Spinal cord (tissue), 9 donors: ENCODE measurements at regions not wholly inside any gene's neighbourhood (a gene's known extent, or its start where the extent isn't known, plus 50 kb on each side); places are given as distances from the start of the nearest gene placed in this dataset.

Source experiments
- DNase-seq, 6 donors: peaks; one replicate each; pipeline versions ENCODE4 v3.0.0 to v3.0.0-alpha.2; 2013 to 2015; ENCODE audit warnings: low spot score in 6 of 6, low read depth in 4 of 6
- H3K27ac ChIP-seq: one replicate; pipeline ENCODE4 v1.5.1; 2013; ENCODE audit warnings: low read depth, low read length, control low read depth
- H3K27me3 ChIP-seq: one replicate; pipeline ENCODE4 v1.6.1; 2013; ENCODE audit warnings: low read length; ENCODE audit not compliant: control insufficient read depth, insufficient read depth
- H3K36me3 ChIP-seq: one replicate; pipeline ENCODE4 v1.6.1; 2013; ENCODE audit warnings: low read length; ENCODE audit not compliant: control insufficient read depth, insufficient read depth
- H3K4me1 ChIP-seq: one replicate; pipeline ENCODE4 v1.6.1; 2013; ENCODE audit warnings: low read length; ENCODE audit not compliant: control insufficient read depth, insufficient read depth
- H3K4me3 ChIP-seq: one replicate; pipeline ENCODE4 v1.5.1; 2013; ENCODE audit warnings: low read depth, low read length, control low read depth
- H3K9me3 ChIP-seq: one replicate; pipeline ENCODE4 v1.6.1; 2013; ENCODE audit warnings: low read length; ENCODE audit not compliant: control insufficient read depth, insufficient read depth
- WGBS: methylation state at CpG from one replicate; pipeline ENCODE4 v1.1.5; 2013; ENCODE audit warnings: missing lambda C conversion rate; ENCODE audit not compliant: insufficient coverage; 5-methylcytosine and 5-hydroxymethylcytosine counted together
- donor health status: healthy.

DNA sequence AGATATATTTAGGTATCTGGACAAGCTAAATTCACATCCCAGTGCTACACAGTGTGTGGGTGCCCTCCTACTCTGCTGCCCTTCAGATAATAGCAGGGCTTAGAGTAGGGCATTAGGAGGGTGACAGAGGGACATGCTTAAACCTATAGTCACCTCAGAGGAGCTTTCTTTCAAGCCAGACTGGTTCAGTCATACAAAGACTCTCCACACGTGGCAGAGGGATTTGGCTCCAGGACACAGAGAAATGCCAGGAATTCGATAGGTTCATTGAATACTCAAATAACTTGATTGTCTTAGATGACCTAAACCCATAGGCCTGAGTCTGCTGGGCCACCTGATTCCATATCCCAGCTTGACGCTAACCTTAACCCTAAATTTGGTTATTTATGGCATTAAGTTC is 163.5 kb downstream of the TPH2 start:
- 76% methylated on average over 2 of the region's 3 CpGs for WGBS

DNA sequence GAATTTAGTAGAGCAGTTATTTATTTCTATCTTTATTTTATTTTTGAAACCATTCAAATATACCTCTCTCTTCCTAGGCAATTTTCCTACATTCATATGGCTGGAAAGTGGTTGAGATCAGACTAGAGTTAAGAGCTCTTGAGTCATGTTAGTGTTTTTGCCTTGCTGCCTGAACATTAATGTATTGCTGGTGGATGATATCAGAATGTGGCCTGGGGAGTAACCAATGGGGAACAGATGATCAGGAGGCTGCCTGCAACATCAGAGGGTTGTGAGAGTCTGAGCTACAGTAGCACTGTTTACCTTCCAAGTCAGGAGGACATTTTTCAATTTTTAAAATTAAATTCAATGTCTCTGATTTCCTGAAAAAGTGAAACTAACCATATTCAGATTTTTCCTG is 166.3 kb upstream of the TRHDE start:
- Histone ChIP-seq H3K36me3 (no peaks in the 10 kb centered on the region), H3K27me3 (no peaks in the 10 kb centered on the region), H3K4me1 (no peaks in the 10 kb centered on the region), H3K4me3 (no peak overlapping the region), H3K27ac (no peak overlapping the region), H3K9me3 (no peaks in the 10 kb centered on the region)
- no peak for DNase-seq

More for the DNA sequence above, 163.5 kb downstream of the TPH2 start:
- DNase-seq: no peak
- Histone ChIP-seq H3K4me3 (no peak overlapping the region), H3K27me3 (no peaks in the 10 kb centered on the region), H3K4me1 (no peaks in the 10 kb centered on the region), H3K36me3 (no peaks in the 10 kb centered on the region), H3K9me3 (no peaks in the 10 kb centered on the region), H3K27ac (no peak overlapping the region)

DNA sequence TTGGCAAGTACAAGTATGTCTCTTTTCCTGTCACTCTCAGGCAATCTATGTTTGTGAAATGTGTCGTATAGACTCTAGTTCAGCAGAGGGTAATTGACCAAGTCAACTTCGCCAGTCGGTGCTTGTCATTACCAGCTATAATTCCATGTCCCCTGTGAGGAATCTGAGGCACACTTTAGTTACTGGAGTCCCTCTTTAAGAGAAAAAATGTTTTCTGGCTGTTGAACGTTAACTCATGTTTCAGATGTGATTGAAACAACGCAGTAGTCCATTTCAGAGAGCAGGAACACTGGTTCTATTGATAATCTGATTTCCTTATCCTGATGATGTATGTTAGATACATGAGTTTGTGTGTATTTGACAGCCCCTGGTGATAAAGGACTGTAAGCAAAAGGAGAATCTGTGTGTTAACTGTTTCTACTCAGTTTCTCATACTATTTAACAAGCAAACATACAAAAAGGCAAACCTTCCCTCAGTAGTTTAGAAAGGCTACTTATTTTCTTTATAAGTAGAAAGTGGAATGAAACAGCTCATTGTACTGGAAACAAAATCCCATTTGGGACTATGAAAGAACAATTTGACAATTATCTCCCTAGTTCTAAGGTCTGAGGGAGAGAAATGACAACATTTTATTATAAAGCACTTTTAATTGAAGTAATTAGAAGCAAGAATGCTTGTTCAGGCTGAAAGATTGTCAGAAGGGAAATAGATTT is 161.1 kb upstream of the TRHDE start:
- Histone ChIP-seq H3K9me3 (no peaks in the 10 kb centered on the region), H3K27ac (no peak overlapping the region), H3K36me3 (no peaks in the 10 kb centered on the region), H3K4me3 (no peak overlapping the region), H3K4me1 (no peaks in the 10 kb centered on the region), H3K27me3 (no peaks in the 10 kb centered on the region)
- peak in 2 of 6 donors; percentile 6 to 81 for DNase-seq
- WGBS: 48% methylated on average over 2 of the region's 5 CpGs

DNA sequence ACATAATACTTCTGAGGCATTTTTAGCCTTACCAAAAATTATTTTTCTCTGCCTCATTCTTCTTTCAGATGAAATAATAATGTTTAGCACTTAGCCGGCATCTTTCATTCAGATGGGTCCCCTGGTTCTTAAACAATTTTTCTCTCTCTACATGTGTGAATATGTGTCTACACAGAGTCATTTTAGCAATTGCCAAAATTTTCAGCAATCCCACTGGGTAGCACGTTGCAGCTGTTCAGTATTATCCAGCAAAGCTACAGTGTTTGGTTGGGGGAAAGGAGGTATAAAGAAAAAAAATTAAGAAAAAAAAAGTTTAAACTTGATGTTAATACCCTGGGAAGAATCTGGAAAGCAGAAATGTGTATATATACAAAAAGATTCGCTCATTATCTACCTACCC is 160.5 kb upstream of the TRHDE start:
- no peak overlapping the region for H3K4me3 ChIP-seq
- WGBS: no CpG with 5 or more reads among the region's 3 CpGs
- H3K27ac ChIP-seq: no peak overlapping the region

DNA sequence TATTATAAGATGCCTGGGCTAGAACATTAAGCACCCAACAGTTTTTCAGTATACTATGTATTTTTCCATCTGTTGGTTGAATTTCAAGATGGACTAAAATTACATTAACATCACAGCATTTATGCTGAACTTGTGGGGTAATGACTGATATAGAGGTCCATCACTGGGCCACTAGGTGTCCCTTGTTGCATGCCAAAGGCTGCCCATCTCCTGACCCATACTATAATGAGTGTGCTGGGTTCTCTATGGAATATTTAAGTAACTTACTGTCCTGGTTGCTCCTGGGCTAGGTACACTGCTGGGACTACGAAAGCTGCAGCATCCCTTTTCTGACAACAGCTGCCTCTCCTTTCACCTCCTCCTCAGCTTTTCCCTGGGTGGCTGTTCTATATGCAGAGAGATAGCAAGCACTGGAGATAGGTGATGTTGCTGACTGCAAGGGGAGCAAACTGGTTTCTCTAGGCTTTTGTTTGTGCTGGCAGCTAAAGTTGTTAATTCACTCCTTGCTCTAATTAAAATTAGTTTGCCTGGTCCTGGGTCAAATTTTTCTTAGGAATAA is 138.6 kb upstream of the TRHDE start:
- DNase-seq: no peak
- Histone ChIP-seq H3K27me3 (no peaks in the 10 kb centered on the region), H3K36me3 (no peaks in the 10 kb centered on the region), H3K9me3 (no peaks in the 10 kb centered on the region), H3K27ac (no peak overlapping the region), H3K4me3 (no peak overlapping the region), H3K4me1 (no peaks in the 10 kb centered on the region)
- WGBS: no CpG with 5 or more reads among the region's 1 CpG

More for the DNA sequence above, 160.5 kb upstream of the TRHDE start:
- H3K4me1 ChIP-seq: no peaks in the 10 kb centered on the region
- no peaks in the 10 kb centered on the region for H3K36me3 ChIP-seq
- no peaks in the 10 kb centered on the region for H3K27me3 ChIP-seq
- DNase-seq: peak in 1 of 6 donors; percentile 88
- H3K9me3 ChIP-seq: no peaks in the 10 kb centered on the region

DNA sequence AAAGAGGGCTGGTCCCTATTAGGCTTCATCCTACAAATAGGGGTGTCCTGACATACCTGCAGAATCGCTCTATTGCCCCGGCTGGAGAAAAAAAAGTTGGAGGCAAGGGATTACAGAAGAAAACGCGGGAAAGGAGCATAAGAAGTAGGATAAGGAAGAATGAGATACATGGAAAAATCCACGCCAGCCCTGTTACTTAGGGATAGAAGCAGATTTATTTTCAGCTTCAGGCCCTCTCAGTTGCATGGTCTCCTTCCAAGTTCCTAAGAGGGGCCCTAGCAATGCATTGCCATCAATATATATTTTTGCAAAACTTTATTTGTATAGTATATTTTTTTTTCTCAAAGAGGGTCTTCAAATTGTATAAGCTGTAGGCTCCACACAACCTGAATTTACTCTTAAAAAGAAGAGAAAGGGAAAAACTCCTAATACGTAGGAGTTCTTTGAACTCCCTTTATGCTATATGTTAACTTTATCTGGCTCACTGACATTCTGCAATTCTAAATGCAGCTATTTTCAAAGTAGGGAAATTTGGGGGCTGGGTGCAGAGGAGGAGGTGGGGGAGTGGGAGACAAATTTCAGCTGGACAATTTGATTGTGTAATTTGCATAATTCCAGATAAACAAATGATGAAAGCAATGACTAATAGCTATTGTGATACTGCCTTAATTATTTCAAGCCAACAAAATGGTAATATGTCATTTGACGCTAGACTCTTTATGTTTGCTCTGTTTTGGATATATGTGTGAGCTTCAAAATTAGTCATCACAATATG is 137.7 kb upstream of the TRHDE start:
- Histone ChIP-seq H3K27ac (no peak overlapping the region), H3K4me1 (no peaks in the 10 kb centered on the region), H3K4me3 (no peak overlapping the region), H3K27me3 (no peaks in the 10 kb centered on the region), H3K9me3 (no peaks in the 10 kb centered on the region), H3K36me3 (no peaks in the 10 kb centered on the region)
- DNase-seq: peak in 1 of 6 donors; percentile 6
- WGBS: 70% methylated on average over 2 of the region's 7 CpGs

DNA sequence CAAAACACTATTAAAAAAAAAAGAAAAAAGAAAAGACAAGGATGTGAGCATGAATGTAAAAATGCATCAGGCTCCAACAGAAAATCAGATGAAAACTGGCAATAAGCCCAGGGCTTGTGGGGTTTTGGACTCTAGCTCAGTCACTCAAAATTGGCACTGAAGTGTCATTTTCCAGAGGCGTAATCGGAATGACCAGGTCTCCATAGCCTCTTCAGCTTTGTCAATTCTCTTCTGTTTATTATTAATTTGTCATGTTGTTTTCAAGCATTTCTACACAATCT is 137.2 kb upstream of the TRHDE start:
- peak in 2 of 6 donors; percentile 35 to 52 for DNase-seq
- H3K27me3 ChIP-seq: no peaks in the 10 kb centered on the region
- no peaks in the 10 kb centered on the region for H3K36me3 ChIP-seq
- no peak overlapping the region for H3K27ac ChIP-seq
- no CpG with 5 or more reads among the region's 2 CpGs for WGBS
- H3K9me3 ChIP-seq: no peaks in the 10 kb centered on the region
- no peaks in the 10 kb centered on the region for H3K4me1 ChIP-seq
- H3K4me3 ChIP-seq: no peak overlapping the region

DNA sequence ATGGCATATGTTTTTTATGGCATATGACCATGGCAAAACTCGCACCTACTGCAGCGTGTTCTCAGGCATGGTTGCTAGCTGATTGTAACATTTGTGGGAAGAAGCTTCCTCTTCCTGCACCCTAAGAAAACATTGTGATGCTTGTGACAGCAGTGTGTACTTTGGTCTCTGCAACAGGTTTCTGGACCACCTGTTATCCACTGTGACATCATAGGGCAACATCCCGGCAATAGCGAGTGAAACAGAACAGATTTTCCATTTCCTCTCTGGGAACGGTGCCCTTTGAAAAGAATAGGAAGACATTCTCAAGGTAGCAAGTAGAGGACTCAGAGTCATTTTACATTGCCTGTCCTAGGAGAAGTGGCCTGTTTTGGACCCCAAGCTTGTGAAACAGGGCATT is 135.4 kb upstream of the TRHDE start:
- no peak for DNase-seq
- Histone ChIP-seq H3K27ac (no peak overlapping the region), H3K36me3 (no peaks in the 10 kb centered on the region), H3K27me3 (no peaks in the 10 kb centered on the region), H3K9me3 (no peaks in the 10 kb centered on the region), H3K4me1 (no peaks in the 10 kb centered on the region), H3K4me3 (no peak overlapping the region)
- WGBS: 92% methylated on average over 5 of the region's 5 CpGs

DNA sequence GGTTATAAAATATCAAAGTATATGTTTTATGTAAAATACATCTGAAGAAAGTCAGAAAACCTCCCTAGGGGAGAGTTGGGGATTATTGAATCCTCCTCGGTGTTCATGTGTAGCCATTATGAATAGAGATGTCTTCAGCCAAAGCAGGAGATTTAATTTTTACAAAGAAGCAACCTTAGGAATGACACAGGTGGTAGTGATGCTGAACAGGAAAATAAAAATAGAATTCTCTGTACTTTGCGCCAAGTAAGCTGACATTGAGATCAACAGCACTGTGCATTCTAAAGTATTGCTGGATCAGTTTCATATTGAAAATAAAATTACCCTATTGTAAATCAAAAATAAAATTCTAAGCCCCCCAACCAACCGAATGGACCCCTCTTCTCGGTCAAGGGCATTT is 132.8 kb upstream of the TRHDE start:
- WGBS: no CpG with 5 or more reads among the region's 4 CpGs
- Histone ChIP-seq H3K27me3 (no peaks in the 10 kb centered on the region), H3K4me3 (no peak overlapping the region), H3K27ac (no peak overlapping the region), H3K9me3 (no peaks in the 10 kb centered on the region), H3K4me1 (no peaks in the 10 kb centered on the region), H3K36me3 (no peaks in the 10 kb centered on the region)
- DNase-seq: no peak

DNA sequence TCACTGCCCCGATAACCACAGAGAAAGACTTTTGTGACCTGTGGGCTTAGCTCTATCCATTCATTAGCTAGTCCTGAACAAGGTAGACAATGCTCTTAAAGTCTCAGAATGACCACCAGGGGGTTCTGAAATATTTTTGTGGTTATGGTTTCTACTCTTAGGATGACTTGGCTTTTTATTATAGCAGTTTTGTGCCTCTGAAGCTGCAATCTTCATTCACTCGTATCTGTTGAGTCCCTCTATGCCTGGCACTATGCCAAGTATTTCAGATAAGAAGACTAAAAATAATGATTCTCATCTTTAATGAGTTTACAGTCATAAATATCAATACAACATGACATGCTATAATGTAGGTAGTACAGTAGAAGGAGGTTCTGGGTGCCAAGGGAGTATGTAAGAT is 130.8 kb upstream of the TRHDE start:
- H3K9me3 ChIP-seq: no peaks in the 10 kb centered on the region
- no peak overlapping the region for H3K4me3 ChIP-seq
- no peaks in the 10 kb centered on the region for H3K27me3 ChIP-seq
- no peak for DNase-seq
- no CpG with 5 or more reads among the region's 2 CpGs for WGBS
- H3K36me3 ChIP-seq: no peaks in the 10 kb centered on the region
- no peak overlapping the region for H3K27ac ChIP-seq
- no peaks in the 10 kb centered on the region for H3K4me1 ChIP-seq
